Endothelial cell of hepatic sinusoid (primary cell): ENCODE measurements at regions not wholly inside any gene's neighbourhood (a gene's known extent, or its start where the extent isn't known, plus 50 kb on each side); places are given as distances from the start of the nearest gene placed in this dataset.

Experiments
- in situ Hi-C: cut with HindIII; loops from 2 replicates; pipeline ENCODE4 v1.10.0; 2017; ENCODE audit warnings: low sequenced_read_pairs

- in situ Hi-C loops, result no loop called here
Measured at GRCh38 chr1:90100566-90100965, 105.7 kb downstream of the ZNF326 start.

GRCh38 chr1:90092441-90092840 lies 97.5 kb downstream of the ZNF326 start:
- in situ Hi-C loops, result no loop called here
